Neural cell (in vitro differentiated cells): ENCODE measurements at regions not wholly inside any gene's neighbourhood (a gene's known extent, or its start where the extent isn't known, plus 50 kb on each side); places are given as distances from the start of the nearest gene placed in this dataset.

Source experiments
- H2AFZ ChIP-seq: fragments of 200-600, 300-800 bp; sonication (generic), shearing (Covaris generic); 2 replicates; pipeline ENCODE4 v1.6.0; 2014; ENCODE audit warnings: low read depth, mild to moderate bottlenecking, antibody characterized with exemption, low read length, moderate library complexity
- H3F3A ChIP-seq: fragments of 200-600 bp; shearing (Covaris generic); 2 replicates; pipeline ENCODE4 v1.6.1; 2016; ENCODE audit warnings: mild to moderate bottlenecking, moderate library complexity, mixed read lengths, antibody characterized with exemption, low read length; ENCODE audit not compliant: insufficient read depth, poor library complexity, severe bottlenecking
- H3K27ac ChIP-seq: fragments of 200-600, 300-800 bp; sonication (generic), shearing (Covaris generic); 2 replicates; pipeline ENCODE4 v1.5.1; 2014; ENCODE audit warnings: mild to moderate bottlenecking, low read length, moderate library complexity
- H3K27me3 ChIP-seq: fragments of 300-800, 200-600 bp; sonication (generic), shearing (Covaris generic); 2 replicates; pipeline ENCODE4 v1.6.0; 2014; ENCODE audit warnings: mild to moderate bottlenecking, low read depth, low read length, moderate library complexity; ENCODE audit not compliant: insufficient read depth
- H3K36me3 ChIP-seq: fragments of 300-800, 200-600 bp; sonication (generic), shearing (Covaris generic); 2 replicates; pipeline ENCODE4 v1.5.1; 2014; ENCODE audit warnings: mild to moderate bottlenecking, antibody characterized with exemption, low read length, moderate library complexity; ENCODE audit not compliant: insufficient read depth
- H3K4me2 ChIP-seq: fragments of 300-800, 200-600 bp; sonication (generic), shearing (Covaris generic); 2 replicates; pipeline ENCODE4 v1.6.0; 2014; ENCODE audit warnings: mild to moderate bottlenecking, low read length
- H3K4me3 ChIP-seq: fragments of 300-800, 200-600 bp; sonication (generic), shearing (Covaris generic); 2 replicates; pipeline ENCODE4 v1.5.1; 2014; ENCODE audit warnings: mild to moderate bottlenecking, low read length, moderate library complexity
- H3K79me2 ChIP-seq: fragments of 200-600 bp; shearing (Covaris generic); replicated peaks from 2 replicates; pipeline ENCODE4 v1.6.0; 2014; ENCODE audit warnings: mild to moderate bottlenecking, low read length, moderate library complexity; ENCODE audit not compliant: insufficient read depth
- H3K9ac ChIP-seq: fragments of 300-800, 200-600 bp; sonication (generic), shearing (Covaris generic); 2 replicates; pipeline ENCODE4 v1.6.1; 2016; ENCODE audit warnings: mild to moderate bottlenecking, low read length, mixed read lengths
- H3K9me2 ChIP-seq: fragments of 200-600 bp; shearing (Covaris generic); 2 replicates; pipeline ENCODE4 v1.6.1; 2016; ENCODE audit warnings: mild to moderate bottlenecking, low read length, mixed read lengths; ENCODE audit not compliant: insufficient read depth
- H3K9me3 ChIP-seq: fragments of 200-600, 300-800 bp; sonication (generic), shearing (Covaris generic); 2 replicates; pipeline ENCODE4 v1.6.1; 2016; ENCODE audit warnings: mild to moderate bottlenecking, mixed run types, low read length, moderate library complexity, mixed read lengths
- H4K20me1 ChIP-seq: fragments of 200-600 bp; shearing (Covaris generic); 2 replicates; pipeline ENCODE4 v1.6.1; 2016; ENCODE audit warnings: mild to moderate bottlenecking, mixed run types; ENCODE audit not compliant: insufficient read depth
- CTCF ChIP-seq: fragments of 450-650 bp; IDR thresholded peaks from 2 replicates; pipeline ENCODE4 v1.5.1; 2014; ENCODE audit warnings: antibody characterized with exemption, mild to moderate bottlenecking, moderate library complexity; ENCODE audit not compliant: poor library complexity, severe bottlenecking
- EP300 ChIP-seq: fragments of 450-650 bp; conservative IDR thresholded peaks from 2 replicates; pipeline ENCODE4 v1.6.1; 2014; ENCODE audit warnings: antibody characterized with exemption, mild to moderate bottlenecking, moderate library complexity; ENCODE audit not compliant: poor library complexity, severe bottlenecking
- EZH2 ChIP-seq: fragments of 200-600, 300-800 bp; shearing (Covaris generic), sonication (generic); IDR thresholded peaks from 2 replicates; pipeline ENCODE4 v1.6.1; 2014; ENCODE audit warnings: antibody characterized with exemption, low read length, borderline replicate concordance, mild to moderate bottlenecking; ENCODE audit not compliant: insufficient read depth, poor library complexity, severe bottlenecking
- MXI1 ChIP-seq: fragments of 450-650 bp; conservative IDR thresholded peaks from 2 replicates; pipeline ENCODE4 v1.6.1; 2014; ENCODE audit warnings: antibody characterized with exemption, mild to moderate bottlenecking; ENCODE audit not compliant: poor library complexity, severe bottlenecking
- POLR2AphosphoS5 ChIP-seq: IDR thresholded peaks from 2 replicates; pipeline ENCODE4 v1.6.1; 2012
- RAD21 ChIP-seq: fragments of 450-650 bp; conservative IDR thresholded peaks from 2 replicates; pipeline ENCODE4 v1.6.1; 2014; ENCODE audit warnings: antibody characterized with exemption, mild to moderate bottlenecking, moderate library complexity
- SMC3 ChIP-seq: fragments of 450-650 bp; conservative IDR thresholded peaks from 2 replicates; pipeline ENCODE4 v1.6.1; 2014; ENCODE audit warnings: antibody characterized with exemption, mild to moderate bottlenecking, moderate library complexity; ENCODE audit not compliant: poor library complexity
- TAF1 ChIP-seq: IDR thresholded peaks from 2 replicates; pipeline ENCODE4 v1.6.1; 2012; ENCODE audit warnings: low read depth
- TF ChIP-seq, protein P1 (sequence below): IDR thresholded peaks from 2 replicates; pipeline ENCODE4 v1.6.1; 2012; ENCODE audit warnings: borderline replicate concordance

DNA sequence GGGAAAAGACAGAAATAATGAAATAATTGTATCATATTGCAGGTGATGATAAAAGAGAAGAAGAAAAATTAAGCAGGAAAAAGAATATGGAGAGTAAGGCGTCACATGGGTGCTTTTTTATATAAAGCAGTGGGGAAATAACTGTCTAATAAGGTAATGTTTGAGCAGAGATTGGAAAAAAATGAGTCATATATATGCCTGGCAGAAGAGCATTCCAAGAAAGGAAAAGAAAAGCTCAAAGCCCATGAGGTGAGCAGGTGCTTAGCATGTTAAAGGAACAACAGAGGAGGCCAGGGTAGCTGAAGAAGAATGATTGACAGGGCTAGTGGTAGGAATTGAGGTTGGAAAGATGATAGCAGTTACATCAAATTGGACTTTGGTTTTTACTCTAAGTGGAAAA is 739.5 kb downstream of the SORCS1 start:
- no peaks in the 10 kb centered on the region for H3K79me2 ChIP-seq
- H3K9ac ChIP-seq, result no peak overlapping the region

GRCh38 chr10:106424054-106424453 is 740.5 kb downstream of the SORCS1 start:
- Histone ChIP-seq H3K4me3 (no peak overlapping the region), H4K20me1 (no peaks in the 10 kb centered on the region), H3K9ac (no peak overlapping the region), H3K27me3 (no peaks in the 10 kb centered on the region), H3K9me3 (no peaks in the 10 kb centered on the region), H2AFZ (no peak overlapping the region), H3K36me3 (no peaks in the 10 kb centered on the region), H3K9me2 (no peaks in the 10 kb centered on the region), H3K79me2 (no peaks in the 10 kb centered on the region), H3K27ac (no peak overlapping the region), H3K4me2 (no peak overlapping the region), H3F3A (no peaks in the 10 kb centered on the region)
- TF ChIP-seq SMC3 (no peak), CTCF (no peak), RAD21 (no peak), EP300 (no peak), EZH2 (no peak), TAF1 (no peak), MXI1 (no peak), POLR2AphosphoS5 (no peak)
- TF ChIP-seq, protein P1, sequence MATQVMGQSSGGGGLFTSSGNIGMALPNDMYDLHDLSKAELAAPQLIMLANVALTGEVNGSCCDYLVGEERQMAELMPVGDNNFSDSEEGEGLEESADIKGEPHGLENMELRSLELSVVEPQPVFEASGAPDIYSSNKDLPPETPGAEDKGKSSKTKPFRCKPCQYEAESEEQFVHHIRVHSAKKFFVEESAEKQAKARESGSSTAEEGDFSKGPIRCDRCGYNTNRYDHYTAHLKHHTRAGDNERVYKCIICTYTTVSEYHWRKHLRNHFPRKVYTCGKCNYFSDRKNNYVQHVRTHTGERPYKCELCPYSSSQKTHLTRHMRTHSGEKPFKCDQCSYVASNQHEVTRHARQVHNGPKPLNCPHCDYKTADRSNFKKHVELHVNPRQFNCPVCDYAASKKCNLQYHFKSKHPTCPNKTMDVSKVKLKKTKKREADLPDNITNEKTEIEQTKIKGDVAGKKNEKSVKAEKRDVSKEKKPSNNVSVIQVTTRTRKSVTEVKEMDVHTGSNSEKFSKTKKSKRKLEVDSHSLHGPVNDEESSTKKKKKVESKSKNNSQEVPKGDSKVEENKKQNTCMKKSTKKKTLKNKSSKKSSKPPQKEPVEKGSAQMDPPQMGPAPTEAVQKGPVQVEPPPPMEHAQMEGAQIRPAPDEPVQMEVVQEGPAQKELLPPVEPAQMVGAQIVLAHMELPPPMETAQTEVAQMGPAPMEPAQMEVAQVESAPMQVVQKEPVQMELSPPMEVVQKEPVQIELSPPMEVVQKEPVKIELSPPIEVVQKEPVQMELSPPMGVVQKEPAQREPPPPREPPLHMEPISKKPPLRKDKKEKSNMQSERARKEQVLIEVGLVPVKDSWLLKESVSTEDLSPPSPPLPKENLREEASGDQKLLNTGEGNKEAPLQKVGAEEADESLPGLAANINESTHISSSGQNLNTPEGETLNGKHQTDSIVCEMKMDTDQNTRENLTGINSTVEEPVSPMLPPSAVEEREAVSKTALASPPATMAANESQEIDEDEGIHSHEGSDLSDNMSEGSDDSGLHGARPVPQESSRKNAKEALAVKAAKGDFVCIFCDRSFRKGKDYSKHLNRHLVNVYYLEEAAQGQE, result no peak

More for the DNA sequence above, 739.5 kb downstream of the SORCS1 start:
- H3K9me2 ChIP-seq, result no peaks in the 10 kb centered on the region
- no peaks in the 10 kb centered on the region for H3K36me3 ChIP-seq
- TF ChIP-seq TAF1 (no peak), SMC3 (no peak), POLR2AphosphoS5 (no peak), RAD21 (no peak), EP300 (no peak)
- TF ChIP-seq, protein P1, result no peak
- no peak overlapping the region for H3K4me3 ChIP-seq
- no peak overlapping the region for H3K4me2 ChIP-seq
- H3F3A ChIP-seq, result no peaks in the 10 kb centered on the region
- no peaks in the 10 kb centered on the region for H4K20me1 ChIP-seq
- H3K27me3 ChIP-seq, result no peaks in the 10 kb centered on the region
- H3K9me3 ChIP-seq, result no peaks in the 10 kb centered on the region
- no peak overlapping the region for H2AFZ ChIP-seq
- no peak overlapping the region for H3K27ac ChIP-seq
